GM12878 (cell line): ENCODE measurements at regions not wholly inside any gene's neighbourhood (a gene's known extent, or its start where the extent isn't known, plus 50 kb on each side); places are given as distances from the start of the nearest gene placed in this dataset.

Experiments used
- CREB1 ChIP-seq: IDR thresholded peaks from 2 replicates; pipeline ENCODE4 v1.6.1; 2012; ENCODE audit warnings: low read depth, mild to moderate bottlenecking, inconsistent platforms
- EZH2 ChIP-seq: IDR thresholded peaks from 2 replicates; pipeline ENCODE4 v1.6.1; 2012; ENCODE audit warnings: low read depth, mild to moderate bottlenecking, control low read depth, inconsistent platforms, low read length, borderline replicate concordance; ENCODE audit not compliant: control insufficient read depth
- NBN ChIP-seq: fragments of 450-650 bp; IDR thresholded peaks from 2 replicates; pipeline ENCODE4 v1.6.1; 2016
- SIN3A ChIP-seq: IDR thresholded peaks from 2 replicates; pipeline ENCODE4 v1.6.1; 2012; ENCODE audit warnings: low read depth, low read length, improper control_type of control experiment
- SMC3 ChIP-seq: IDR thresholded peaks from 2 replicates; pipeline ENCODE4 v1.6.1; 2011; ENCODE audit warnings: low read length, improper control_type of control experiment, borderline replicate concordance
- SREBF2 ChIP-seq: IDR thresholded peaks from 2 replicates; pipeline ENCODE4 v1.6.1; 2012; ENCODE audit warnings: mild to moderate bottlenecking, low read length
- TCF12 ChIP-seq: IDR thresholded peaks from 2 replicates; pipeline ENCODE4 v1.6.1; 2011; ENCODE audit warnings: low read depth, mild to moderate bottlenecking, low read length
- USF1 ChIP-seq: IDR thresholded peaks from 2 replicates; pipeline ENCODE4 v1.6.1; 2011; ENCODE audit warnings: borderline replicate concordance, low read depth, mild to moderate bottlenecking, moderate library complexity, mixed read lengths, low read length; ENCODE audit not compliant: insufficient read depth; ENCODE audit errors: extremely low read length
- YY1 ChIP-seq: IDR thresholded peaks from 2 replicates; pipeline ENCODE4 v1.6.1; 2011; ENCODE audit warnings: low read depth, mild to moderate bottlenecking, low read length
- TF ChIP-seq, protein P1 (sequence below), 3 experiments: IDR thresholded peaks in 2 of 3; conservative IDR thresholded peaks in 1 of 3; 2 replicates each; pipeline ENCODE4 v1.5.1; 2011; ENCODE audit warnings: low read depth in 3 of 3, low read length in 3 of 3, mild to moderate bottlenecking in 3 of 3, control low read depth in 2 of 3, moderate library complexity in 2 of 3, inconsistent platforms in 1 of 3, mixed read lengths in 1 of 3; ENCODE audit not compliant: control insufficient read depth in 2 of 3, insufficient read depth in 1 of 3; ENCODE audit errors: extremely low read depth in 1 of 3
- TF ChIP-seq, protein P2 (sequence below): IDR thresholded peaks from 2 replicates; pipeline ENCODE4 v1.6.1; 2012; ENCODE audit warnings: mild to moderate bottlenecking, low read depth, low read length
- TF ChIP-seq, protein P3 (sequence below): IDR thresholded peaks from 2 replicates; pipeline ENCODE4 v1.6.1; 2012; ENCODE audit warnings: low read length, inconsistent platforms
- TF ChIP-seq, protein P4 (sequence below): IDR thresholded peaks from 2 replicates; pipeline ENCODE4 v1.6.1; 2011; ENCODE audit warnings: low read depth, low read length, improper control_type of control experiment, borderline replicate concordance
- TF ChIP-seq, protein P5 (sequence below): fragments of 450-650 bp; IDR thresholded peaks from 2 replicates; pipeline ENCODE4 v1.6.1; 2014; ENCODE audit warnings: mild to moderate bottlenecking

- no peak for TF ChIP-seq YY1
- no peak for TF ChIP-seq CREB1
- TF ChIP-seq, protein P1, sequence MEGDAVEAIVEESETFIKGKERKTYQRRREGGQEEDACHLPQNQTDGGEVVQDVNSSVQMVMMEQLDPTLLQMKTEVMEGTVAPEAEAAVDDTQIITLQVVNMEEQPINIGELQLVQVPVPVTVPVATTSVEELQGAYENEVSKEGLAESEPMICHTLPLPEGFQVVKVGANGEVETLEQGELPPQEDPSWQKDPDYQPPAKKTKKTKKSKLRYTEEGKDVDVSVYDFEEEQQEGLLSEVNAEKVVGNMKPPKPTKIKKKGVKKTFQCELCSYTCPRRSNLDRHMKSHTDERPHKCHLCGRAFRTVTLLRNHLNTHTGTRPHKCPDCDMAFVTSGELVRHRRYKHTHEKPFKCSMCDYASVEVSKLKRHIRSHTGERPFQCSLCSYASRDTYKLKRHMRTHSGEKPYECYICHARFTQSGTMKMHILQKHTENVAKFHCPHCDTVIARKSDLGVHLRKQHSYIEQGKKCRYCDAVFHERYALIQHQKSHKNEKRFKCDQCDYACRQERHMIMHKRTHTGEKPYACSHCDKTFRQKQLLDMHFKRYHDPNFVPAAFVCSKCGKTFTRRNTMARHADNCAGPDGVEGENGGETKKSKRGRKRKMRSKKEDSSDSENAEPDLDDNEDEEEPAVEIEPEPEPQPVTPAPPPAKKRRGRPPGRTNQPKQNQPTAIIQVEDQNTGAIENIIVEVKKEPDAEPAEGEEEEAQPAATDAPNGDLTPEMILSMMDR (IDR thresholded peaks at IDR 0.05 in 2 of 3, conservative IDR thresholded peaks at IDR 0.05 in 1 of 3; ENCODE audit: control insufficient read depth in 2 of 3, extremely low read depth in 1 of 3, insufficient read depth in 1 of 3, low read depth in 3 of 3, low read length in 3 of 3), result no peak
- no peak for TF ChIP-seq EZH2
- TF ChIP-seq, protein P2, sequence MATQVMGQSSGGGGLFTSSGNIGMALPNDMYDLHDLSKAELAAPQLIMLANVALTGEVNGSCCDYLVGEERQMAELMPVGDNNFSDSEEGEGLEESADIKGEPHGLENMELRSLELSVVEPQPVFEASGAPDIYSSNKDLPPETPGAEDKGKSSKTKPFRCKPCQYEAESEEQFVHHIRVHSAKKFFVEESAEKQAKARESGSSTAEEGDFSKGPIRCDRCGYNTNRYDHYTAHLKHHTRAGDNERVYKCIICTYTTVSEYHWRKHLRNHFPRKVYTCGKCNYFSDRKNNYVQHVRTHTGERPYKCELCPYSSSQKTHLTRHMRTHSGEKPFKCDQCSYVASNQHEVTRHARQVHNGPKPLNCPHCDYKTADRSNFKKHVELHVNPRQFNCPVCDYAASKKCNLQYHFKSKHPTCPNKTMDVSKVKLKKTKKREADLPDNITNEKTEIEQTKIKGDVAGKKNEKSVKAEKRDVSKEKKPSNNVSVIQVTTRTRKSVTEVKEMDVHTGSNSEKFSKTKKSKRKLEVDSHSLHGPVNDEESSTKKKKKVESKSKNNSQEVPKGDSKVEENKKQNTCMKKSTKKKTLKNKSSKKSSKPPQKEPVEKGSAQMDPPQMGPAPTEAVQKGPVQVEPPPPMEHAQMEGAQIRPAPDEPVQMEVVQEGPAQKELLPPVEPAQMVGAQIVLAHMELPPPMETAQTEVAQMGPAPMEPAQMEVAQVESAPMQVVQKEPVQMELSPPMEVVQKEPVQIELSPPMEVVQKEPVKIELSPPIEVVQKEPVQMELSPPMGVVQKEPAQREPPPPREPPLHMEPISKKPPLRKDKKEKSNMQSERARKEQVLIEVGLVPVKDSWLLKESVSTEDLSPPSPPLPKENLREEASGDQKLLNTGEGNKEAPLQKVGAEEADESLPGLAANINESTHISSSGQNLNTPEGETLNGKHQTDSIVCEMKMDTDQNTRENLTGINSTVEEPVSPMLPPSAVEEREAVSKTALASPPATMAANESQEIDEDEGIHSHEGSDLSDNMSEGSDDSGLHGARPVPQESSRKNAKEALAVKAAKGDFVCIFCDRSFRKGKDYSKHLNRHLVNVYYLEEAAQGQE, result no peak
- no peak for TF ChIP-seq SREBF2
- TF ChIP-seq SIN3A, result no peak
- TF ChIP-seq SMC3, result no peak
- no peak for TF ChIP-seq USF1
- TF ChIP-seq TCF12, result no peak
- no peak for TF ChIP-seq NBN
- TF ChIP-seq, protein P3, sequence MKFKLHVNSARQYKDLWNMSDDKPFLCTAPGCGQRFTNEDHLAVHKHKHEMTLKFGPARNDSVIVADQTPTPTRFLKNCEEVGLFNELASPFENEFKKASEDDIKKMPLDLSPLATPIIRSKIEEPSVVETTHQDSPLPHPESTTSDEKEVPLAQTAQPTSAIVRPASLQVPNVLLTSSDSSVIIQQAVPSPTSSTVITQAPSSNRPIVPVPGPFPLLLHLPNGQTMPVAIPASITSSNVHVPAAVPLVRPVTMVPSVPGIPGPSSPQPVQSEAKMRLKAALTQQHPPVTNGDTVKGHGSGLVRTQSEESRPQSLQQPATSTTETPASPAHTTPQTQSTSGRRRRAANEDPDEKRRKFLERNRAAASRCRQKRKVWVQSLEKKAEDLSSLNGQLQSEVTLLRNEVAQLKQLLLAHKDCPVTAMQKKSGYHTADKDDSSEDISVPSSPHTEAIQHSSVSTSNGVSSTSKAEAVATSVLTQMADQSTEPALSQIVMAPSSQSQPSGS, result no peak
- TF ChIP-seq, protein P4, sequence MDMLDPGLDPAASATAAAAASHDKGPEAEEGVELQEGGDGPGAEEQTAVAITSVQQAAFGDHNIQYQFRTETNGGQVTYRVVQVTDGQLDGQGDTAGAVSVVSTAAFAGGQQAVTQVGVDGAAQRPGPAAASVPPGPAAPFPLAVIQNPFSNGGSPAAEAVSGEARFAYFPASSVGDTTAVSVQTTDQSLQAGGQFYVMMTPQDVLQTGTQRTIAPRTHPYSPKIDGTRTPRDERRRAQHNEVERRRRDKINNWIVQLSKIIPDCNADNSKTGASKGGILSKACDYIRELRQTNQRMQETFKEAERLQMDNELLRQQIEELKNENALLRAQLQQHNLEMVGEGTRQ, result no peak
- TF ChIP-seq, protein P5, sequence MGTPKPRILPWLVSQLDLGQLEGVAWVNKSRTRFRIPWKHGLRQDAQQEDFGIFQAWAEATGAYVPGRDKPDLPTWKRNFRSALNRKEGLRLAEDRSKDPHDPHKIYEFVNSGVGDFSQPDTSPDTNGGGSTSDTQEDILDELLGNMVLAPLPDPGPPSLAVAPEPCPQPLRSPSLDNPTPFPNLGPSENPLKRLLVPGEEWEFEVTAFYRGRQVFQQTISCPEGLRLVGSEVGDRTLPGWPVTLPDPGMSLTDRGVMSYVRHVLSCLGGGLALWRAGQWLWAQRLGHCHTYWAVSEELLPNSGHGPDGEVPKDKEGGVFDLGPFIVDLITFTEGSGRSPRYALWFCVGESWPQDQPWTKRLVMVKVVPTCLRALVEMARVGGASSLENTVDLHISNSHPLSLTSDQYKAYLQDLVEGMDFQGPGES, result no peak
Measured at GRCh38 chr1:147834181-147834580, 68.4 kb upstream of the GJA8 start.
